AML-193 (cell line): ENCODE measurements at regions not wholly inside any gene's neighbourhood (a gene's known extent, or its start where the extent isn't known, plus 50 kb on each side); places are given as distances from the start of the nearest gene placed in this dataset.

Source experiments
- DNase-seq, 2 experiments: peaks; one replicate each; lab custom pipeline; 2025; lab: John Stamatoyannopoulos, UW

GRCh38 chr3:71994906-71995305, 210.0 kb upstream of the PROK2 start:
- DNase-seq: no peak

GRCh38 chr3:71994203-71994602, 209.3 kb upstream of the PROK2 start:
- DNase-seq: no peak

DNA sequence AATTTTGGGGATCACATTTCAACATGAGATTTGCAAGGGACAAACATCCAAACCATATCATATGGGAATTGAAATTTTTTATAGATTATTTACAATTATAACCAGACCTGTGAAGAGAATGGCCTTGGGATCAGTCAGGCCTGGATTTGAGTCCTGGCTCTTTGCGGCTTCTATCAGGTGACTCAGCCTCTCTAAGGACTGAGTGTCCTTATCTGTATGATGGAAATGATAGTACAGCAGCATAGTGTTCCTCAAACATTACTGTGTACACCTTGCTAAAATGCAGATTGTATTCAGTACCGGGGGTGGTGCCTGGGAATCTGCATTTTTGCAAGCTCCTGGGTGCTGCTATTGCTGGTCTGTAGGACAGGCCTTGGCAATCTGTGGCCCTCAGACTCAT, 206.7 kb upstream of the PROK2 start:
- DNase-seq: no peak

- no peak for DNase-seq
Observed at GRCh38 chr3:71991046-71991445, 206.1 kb upstream of the PROK2 start.

- DNase-seq: no peak
Observed at GRCh38 chr3:71990545-71990944, 205.6 kb upstream of the PROK2 start.

GRCh38 chr3:71989165-71989564, 204.2 kb upstream of the PROK2 start:
- DNase-seq: no peak

DNA sequence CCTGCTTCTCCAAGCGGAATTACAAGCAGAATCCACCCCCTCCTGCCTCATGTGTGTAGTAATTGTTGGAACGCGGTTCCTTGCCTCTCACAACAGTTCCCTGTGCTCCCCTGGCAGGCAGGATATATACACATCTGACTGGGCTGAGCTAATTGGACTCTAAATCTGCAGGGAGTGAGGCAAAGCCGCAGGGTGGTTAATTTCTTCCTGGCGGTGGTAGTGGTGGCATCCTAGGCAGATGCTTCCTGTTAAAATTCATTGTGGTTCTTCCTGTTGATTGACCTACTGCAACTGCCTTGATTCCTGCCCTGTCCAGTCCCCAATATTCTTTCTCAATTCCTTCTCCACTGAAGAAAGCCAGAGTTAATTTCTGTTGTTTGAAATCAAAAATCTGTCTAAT, 202.9 kb upstream of the PROK2 start:
- DNase-seq: peak; percentile 94 to 98

DNA sequence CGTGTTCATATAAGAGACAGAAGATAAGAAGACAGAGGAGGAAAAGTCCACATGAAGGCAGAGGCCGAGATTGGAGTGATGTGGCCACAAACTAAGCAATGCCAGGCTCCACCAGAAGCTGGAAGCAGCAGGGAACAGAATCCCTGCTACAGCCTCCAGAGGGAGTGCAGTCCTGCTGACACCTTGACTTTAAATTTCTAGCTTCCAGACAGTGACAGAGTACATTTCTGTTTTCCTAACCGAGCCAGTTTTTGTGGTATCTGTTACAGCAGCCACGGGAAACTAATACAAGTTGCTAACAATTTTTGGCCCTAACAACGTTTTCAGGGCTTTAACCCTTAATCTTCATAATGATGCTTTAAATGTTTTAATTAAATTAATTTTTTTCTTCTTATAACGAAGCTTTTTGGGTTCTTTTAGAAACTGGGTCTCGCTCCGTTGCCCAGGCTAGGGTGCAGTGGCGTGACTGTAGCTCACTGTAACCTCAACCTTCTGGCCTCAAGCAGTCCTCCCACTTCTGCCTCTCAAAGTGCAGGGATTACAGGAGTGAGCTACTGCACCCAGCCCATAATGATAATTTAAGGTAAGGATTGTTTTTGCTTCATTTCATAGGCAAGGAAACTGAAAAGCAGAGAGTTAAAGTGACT, 202.3 kb upstream of the PROK2 start:
- no peak for DNase-seq

GRCh38 chr3:71986606-71987005, 201.7 kb upstream of the PROK2 start:
- DNase-seq: no peak

- DNase-seq: no peak
Observed at GRCh38 chr3:71984843-71985613, 200.1 kb upstream of the PROK2 start.

DNA sequence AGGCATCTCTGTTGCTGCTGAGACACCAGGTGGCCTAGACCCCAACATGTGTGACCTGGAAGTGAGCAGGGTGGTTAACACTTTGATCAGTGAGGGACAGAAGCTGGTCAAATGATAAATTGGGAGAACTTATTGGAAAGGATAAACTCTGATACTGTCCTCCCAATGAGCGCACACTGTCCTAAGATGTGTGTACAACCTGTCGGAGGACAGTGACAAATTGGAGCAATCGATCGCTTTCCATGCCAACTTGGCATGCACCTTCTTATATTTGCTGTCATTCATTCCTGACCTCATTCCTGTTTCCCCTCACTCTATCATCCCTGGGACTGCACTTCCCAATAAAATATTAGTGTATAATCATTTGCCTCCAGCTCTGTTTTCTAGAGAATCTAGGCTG, 198.7 kb upstream of the PROK2 start:
- no peak for DNase-seq

DNA sequence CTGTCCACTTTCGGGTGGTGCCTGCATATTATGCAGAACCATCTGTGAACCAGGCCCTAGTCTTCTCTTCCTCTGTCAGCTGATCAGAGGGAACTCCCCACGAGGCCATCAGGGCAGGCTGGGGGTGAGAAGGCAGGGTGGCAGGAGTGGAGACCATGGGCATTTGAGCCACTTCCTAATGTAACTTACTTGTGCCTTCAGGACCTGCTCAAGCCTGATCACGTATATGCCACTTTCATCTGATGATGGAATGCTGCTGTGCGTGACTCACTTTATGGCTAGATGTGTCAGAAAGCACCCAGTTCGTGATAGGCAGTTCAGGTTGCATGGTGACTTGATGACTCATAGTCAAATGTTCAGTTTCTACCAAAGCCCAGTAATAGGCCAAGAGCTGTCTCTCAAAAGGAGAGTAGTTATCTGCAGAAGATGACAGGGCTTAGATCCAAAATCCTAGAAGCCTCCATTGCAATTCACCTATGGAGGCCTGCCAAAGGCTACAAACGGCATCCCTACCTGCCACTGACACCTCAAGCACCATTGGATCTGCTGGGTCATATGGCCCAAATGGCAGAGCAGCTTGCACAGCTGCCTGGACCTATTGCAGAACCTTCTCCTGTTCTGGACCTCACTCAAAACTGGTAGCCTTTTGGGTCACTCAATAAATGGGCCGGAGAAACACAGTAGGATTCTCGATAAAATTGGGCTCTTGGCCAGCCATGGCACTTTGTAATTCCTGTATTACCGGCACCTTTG, 197.7 kb upstream of the PROK2 start:
- peak in 1 of 2 experiments; percentile 15 for DNase-seq

GRCh38 chr3:71979175-71979574, 194.2 kb upstream of the PROK2 start:
- DNase-seq: no peak

DNA sequence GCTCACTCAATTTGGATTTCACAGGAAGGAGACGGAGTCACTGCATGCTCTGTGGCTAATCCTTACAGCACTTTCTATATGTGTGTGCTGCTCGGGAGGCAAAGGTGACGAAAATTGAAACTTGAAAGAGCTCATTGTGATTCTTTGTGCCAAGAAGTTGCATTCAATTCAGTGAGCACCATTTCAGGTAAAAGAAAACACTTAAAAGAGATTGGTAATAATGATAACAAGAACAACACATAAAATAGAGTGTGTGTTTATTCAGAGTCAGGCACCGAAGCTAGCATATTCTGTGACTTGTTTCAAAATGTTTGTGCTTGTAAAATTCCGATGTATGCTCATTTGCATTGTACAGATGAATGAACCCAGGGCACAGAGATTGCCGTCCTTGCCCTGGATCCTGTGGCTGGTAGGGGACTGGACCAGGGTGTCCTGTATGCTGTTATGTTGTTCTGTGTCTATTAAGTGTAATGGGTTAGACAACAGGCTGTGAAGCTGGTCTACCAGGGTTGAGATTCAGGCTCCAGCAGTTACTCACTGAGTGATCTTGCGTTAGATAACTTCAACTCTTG, 193.3 kb upstream of the PROK2 start:
- DNase-seq: no peak

GRCh38 chr3:71977525-71977924, 192.6 kb upstream of the PROK2 start:
- no peak for DNase-seq

DNA sequence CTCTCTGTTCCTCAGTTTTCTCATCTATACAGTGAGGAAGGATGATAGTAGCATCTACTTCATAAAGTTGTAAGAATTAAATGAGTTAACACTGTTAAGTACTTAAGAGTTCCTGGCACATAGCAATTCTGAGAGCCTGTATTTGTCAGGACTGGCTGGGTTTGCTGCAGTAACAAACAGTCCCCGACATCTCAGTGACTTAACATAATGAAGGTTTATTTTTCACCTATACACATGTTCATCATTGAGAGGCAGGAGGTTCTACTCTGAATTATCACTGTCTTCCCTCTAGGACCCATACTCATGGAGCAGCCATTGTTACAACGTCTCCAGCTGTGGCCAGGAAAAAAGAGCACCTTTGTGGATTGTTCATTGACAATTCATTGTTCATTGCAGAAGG, 190.6 kb upstream of the PROK2 start:
- DNase-seq: no peak

DNA sequence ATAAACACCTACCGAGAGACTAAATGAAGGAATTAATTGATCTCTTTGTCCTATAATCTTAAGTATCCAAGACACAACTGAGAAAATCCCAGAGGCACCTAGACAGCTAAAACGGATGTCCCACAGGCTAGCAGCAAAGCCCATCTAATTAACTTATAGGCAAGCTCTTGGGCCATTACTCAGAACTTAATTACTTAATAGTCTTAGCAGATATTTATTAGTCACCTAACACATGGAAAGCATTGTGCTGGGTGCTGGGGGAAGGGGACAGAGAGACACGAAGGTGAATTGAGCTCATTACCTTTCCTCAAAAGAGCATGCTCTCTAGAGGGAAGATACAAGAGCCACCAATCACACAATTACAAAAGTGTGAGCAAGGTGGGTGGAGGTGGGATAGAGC, 189.8 kb upstream of the PROK2 start:
- no peak for DNase-seq

DNA sequence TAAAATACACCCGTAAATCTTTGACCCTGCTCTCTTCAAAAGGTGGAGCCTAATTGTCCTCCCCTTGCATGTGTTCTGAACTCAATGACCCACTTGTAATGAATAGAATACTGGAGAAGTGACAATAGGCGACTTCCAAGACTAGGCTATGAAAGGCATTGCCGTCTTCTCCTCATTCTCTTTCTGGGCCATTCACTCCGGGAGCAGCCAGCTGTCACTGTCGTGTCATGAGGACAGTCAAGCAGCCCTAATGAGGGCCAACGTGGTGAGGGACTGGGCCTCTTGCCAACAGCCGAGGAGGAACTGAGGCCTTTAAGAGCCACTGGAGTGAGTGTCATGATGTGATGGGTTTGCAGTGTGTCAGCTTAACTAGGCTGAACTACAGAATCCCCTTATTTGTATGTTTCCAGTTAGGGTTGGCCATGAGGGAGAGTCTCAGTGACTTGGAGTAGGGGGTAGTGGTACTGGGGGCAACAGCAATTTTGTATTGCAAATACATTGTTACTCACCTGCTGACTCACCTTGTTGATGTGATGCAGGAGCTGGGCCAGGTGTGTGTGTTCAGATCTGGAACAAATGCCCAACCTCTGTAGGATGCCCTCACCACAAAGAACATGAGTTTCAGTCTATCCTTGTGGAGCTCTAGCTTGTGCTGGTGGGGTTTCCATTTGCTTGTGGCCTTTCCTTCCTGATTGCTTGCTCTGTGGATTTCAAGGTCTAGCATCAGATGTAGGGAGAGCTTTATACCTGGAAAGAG, 188.5 kb upstream of the PROK2 start:
- DNase-seq: peak in 1 of 2 experiments; percentile 11

DNA sequence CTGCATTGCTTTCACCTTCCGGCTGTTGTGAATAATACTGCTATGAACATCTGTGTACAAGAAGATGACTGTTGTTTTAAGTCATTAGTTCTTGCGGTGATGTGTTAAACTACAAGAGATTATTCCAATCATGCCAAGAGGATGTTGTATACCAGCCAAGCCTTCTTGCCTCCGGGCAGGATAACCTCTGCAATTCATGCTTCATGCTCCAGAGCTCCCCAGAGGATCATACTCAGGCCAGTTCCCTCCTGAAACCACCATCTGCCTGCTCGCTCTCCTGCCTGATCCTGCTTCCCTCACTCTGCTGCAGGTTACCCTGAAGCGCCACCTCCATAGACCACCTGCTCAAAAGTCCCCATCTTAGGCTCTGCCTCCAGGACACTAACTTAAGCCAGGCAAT, 187.1 kb upstream of the PROK2 start:
- no peak for DNase-seq

DNA sequence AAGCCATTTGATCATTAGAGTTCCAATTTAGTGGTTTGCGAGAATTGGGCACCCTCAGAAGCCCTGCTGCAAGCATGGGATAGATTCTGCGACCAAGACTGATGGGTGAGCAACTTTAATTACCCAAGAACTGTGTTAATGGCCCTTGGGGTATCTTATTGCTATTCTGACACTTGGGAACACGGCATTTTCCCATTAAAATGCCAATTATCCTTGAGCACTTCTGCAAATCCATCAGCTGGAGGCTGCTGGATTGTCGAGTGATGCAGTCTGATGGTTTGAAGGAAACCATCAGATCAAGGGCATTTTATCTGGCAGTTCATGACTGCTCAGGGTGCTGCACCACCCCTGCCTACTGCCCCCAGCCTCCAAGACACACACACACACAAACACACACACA, 183.6 kb upstream of the PROK2 start:
- DNase-seq: no peak

GRCh38 chr3:71966185-71966584, 181.2 kb upstream of the PROK2 start:
- DNase-seq: no peak

GRCh38 chr3:71964170-71964569, 179.2 kb upstream of the PROK2 start:
- no peak for DNase-seq
